ENCODE measurements at regions not wholly inside any gene's neighbourhood (a gene's known extent, or its start where the extent isn't known, plus 50 kb on each side); places are given as distances from the start of the nearest gene placed in this dataset.

DNA sequence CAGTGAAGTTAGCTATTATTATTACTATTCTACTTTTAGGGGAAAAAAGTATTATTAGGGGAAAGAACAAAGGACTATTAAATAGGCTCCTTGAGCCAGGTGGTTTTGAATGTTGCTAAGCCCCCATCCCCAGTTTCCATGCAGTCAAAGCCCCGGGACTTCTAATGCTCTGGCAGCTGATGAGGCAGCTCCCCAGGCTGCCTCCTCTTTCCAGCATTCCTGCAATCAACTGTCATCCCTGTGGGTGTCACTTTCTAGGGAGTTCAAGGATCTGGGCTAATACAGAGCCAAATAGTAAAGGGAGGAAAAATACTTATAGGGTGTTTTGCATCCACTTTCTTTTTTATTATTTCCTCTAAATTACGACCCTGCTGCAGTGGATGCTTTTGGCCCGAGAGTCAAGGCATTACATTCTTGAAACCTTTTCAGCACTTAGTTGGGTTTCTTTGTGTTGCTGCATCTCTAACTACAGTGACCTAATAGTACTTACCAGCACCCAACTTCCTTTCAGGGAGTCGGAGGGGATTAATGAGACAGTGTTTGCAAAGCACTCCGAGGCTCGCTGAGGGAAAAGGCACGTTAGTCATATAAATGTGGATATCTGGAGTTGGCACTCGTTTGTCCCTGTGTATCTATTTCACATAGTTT is 303.9 kb upstream of the MAP3K7 start (continued):
- TF ChIP-seq, protein P1, sequence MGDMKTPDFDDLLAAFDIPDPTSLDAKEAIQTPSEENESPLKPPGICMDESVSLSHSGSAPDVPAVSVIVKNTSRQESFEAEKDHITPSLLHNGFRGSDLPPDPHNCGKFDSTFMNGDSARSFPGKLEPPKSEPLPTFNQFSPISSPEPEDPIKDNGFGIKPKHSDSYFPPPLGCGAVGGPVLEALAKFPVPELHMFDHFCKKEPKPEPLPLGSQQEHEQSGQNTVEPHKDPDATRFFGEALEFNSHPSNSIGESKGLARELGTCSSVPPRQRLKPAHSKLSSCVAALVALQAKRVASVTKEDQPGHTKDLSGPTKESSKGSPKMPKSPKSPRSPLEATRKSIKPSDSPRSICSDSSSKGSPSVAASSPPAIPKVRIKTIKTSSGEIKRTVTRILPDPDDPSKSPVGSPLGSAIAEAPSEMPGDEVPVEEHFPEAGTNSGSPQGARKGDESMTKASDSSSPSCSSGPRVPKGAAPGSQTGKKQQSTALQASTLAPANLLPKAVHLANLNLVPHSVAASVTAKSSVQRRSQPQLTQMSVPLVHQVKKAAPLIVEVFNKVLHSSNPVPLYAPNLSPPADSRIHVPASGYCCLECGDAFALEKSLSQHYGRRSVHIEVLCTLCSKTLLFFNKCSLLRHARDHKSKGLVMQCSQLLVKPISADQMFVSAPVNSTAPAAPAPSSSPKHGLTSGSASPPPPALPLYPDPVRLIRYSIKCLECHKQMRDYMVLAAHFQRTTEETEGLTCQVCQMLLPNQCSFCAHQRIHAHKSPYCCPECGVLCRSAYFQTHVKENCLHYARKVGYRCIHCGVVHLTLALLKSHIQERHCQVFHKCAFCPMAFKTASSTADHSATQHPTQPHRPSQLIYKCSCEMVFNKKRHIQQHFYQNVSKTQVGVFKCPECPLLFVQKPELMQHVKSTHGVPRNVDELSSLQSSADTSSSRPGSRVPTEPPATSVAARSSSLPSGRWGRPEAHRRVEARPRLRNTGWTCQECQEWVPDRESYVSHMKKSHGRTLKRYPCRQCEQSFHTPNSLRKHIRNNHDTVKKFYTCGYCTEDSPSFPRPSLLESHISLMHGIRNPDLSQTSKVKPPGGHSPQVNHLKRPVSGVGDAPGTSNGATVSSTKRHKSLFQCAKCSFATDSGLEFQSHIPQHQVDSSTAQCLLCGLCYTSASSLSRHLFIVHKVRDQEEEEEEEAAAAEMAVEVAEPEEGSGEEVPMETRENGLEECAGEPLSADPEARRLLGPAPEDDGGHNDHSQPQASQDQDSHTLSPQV (IDR thresholded peaks at IDR 0.05): no peak
- TF ChIP-seq YY1 (IDR thresholded peaks at IDR 0.05; ENCODE audit: low read depth, low read length) (no peak), HDGF (IDR thresholded peaks at IDR 0.05) (no peak), BRCA1 (IDR thresholded peaks at IDR 0.05; ENCODE audit: low read depth, low read length) (no peak), JUND (IDR thresholded peaks at IDR 0.05; ENCODE audit: low read depth, low read length) (no peak), CEBPB (IDR thresholded peaks at IDR 0.05; ENCODE audit: borderline replicate concordance in 1 of 2, low read depth in 2 of 2, low read length in 2 of 2) (no peak), MEF2B (IDR thresholded peaks at IDR 0.05; ENCODE audit: partially characterized antibody, poor library complexity, severe bottlenecking) (no peak), RUNX3 (IDR thresholded peaks at IDR 0.05; ENCODE audit: low read length) (no peak)

DNA sequence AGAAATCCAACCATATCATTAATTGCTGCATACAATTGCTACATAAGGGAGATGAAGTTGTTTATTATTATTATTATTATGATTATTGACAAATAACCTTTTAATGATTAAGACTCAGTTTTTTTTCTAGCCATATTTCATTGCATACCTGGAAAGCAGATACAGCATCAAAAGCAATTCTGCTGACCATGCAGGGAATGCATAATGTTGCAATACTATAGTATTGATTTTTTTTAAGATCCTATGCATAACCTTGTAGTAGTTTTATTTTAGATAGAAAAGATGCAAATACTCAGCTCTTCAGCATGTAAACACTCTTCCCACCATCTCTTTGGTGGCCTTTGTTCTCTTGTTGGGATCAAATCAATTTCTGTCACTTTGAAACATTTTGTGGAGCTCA is 300.9 kb upstream of the MAP3K7 start:
- Histone ChIP-seq H4K20me1 (ENCODE audit: control insufficient read depth, insufficient read depth) (no peaks in the 10 kb centered on the region), H2AFZ (ENCODE audit: control insufficient read depth, low read depth, low read length) (no peak overlapping the region), H3K27me3 (replicated peaks in 1 of 2; ENCODE audit: control insufficient read depth in 2 of 2, insufficient read depth in 2 of 2, low read length in 1 of 2) (no peaks in the 10 kb centered on the region), H3K4me1 (ENCODE audit: control insufficient read depth, insufficient read depth, low read length) (no peaks in the 10 kb centered on the region), H3K36me3 (ENCODE audit: control insufficient read depth in 2 of 2, insufficient read depth in 2 of 2, low read length in 1 of 2) (no peaks in the 10 kb centered on the region), H3K9me3 (replicated peaks; ENCODE audit: control insufficient read depth, insufficient read depth, low read length) (no peaks in the 10 kb centered on the region), H3K27ac (ENCODE audit: control insufficient read depth, insufficient read depth) (no peak overlapping the region), H3K4me2 (ENCODE audit: control insufficient read depth, insufficient read depth) (no peak overlapping the region), H3K9ac (ENCODE audit: control insufficient read depth, insufficient read depth, low read length) (no peak overlapping the region), H3K79me2 (ENCODE audit: control insufficient read depth, insufficient read depth, low read length) (no peaks in the 10 kb centered on the region), H3K4me3 (no peak overlapping the region)
- ChIA-PET POLR2A (no interaction called here), RAD21 (ENCODE audit: unreplicated experiment) (no interaction called here), SMC1A (ENCODE audit: uncharacterized antibody, unreplicated experiment) (no interaction called here), CTCF (interaction anchor here (0.6 kb wide), 1 partner anchor 1860 kb away, joined by 3 read pairs; no protein-coding TSS in a partner anchor)
- intact Hi-C loops (cut with micrococcal nuclease; ENCODE audit: unreplicated experiment): no loop called here
- TF ChIP-seq, protein P2, sequence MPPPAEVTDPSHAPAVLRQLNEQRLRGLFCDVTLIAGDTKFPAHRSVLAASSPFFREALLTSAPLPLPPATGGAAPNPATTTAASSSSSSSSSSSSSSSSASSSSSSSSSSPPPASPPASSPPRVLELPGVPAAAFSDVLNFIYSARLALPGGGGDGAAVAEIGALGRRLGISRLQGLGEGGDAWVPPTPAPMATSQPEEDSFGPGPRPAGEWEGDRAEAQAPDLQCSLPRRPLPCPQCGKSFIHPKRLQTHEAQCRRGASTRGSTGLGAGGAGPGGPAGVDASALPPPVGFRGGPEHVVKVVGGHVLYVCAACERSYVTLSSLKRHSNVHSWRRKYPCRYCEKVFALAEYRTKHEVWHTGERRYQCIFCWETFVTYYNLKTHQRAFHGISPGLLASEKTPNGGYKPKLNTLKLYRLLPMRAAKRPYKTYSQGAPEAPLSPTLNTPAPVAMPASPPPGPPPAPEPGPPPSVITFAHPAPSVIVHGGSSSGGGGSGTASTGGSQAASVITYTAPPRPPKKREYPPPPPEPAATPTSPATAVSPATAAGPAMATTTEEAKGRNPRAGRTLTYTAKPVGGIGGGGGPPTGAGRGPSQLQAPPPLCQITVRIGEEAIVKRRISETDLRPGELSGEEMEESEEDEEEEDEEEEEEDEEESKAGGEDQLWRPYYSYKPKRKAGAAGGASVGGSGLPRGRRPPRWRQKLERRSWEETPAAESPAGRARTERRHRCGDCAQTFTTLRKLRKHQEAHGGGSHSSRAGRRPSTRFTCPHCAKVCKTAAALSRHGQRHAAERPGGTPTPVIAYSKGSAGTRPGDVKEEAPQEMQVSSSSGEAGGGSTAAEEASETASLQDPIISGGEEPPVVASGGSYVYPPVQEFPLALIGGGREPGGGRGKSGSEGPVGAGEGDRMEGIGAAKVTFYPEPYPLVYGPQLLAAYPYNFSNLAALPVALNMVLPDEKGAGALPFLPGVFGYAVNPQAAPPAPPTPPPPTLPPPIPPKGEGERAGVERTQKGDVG (CRISPR knock-in tag; IDR thresholded peaks at IDR 0.05): no peak
- no peak for TF ChIP-seq IRF4 (IDR thresholded peaks at IDR 0.05; ENCODE audit: low read depth, low read length)
- FAIRE-seq: no peak
- no peak for ATAC-seq
- DNase-seq (ENCODE audit: low read depth, low spot score): no peak
- in situ Hi-C loops (cut with MboI): no loop called here
- no TSS peak for BruUV-seq (replicated peaks)

All from GM12878 (cell line).